Activated naive CD4-positive, alpha-beta T cell treated with anti-CD3 and anti-CD28 coated beads, Interleukin-2, amount 50 U/mL, for 16 hours (primary cell): ENCODE measurements at regions not wholly inside any gene's neighbourhood (a gene's known extent, or its start where the extent isn't known, plus 50 kb on each side); places are given as distances from the start of the nearest gene placed in this dataset.

ENCODE experiments used
- DNase-seq: peaks from one replicate; pipeline ENCODE4 v3.0.0-alpha.2; 2020

GRCh38 chr10:62924344-62924748 is 108.2 kb upstream of the EGR2 start:
- no peak for DNase-seq

DNA sequence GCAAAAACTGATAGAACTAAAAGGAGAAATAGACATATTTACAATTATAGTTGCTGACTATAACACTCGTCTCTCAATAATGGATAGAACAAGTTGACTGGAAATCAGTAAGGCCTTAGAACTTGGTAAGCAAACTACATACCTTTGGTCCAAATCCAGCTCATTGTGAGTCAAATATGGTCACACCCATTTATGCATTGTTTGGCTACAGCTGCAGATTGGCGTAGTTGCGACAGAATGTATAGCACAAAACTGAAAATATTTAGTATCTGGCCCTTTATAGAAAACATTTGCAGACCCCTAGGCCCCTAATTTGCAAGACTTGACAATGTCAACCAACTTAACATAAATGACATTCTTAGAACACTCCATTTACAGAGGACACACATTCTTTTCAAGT is 103.6 kb upstream of the EGR2 start:
- no peak for DNase-seq

DNA sequence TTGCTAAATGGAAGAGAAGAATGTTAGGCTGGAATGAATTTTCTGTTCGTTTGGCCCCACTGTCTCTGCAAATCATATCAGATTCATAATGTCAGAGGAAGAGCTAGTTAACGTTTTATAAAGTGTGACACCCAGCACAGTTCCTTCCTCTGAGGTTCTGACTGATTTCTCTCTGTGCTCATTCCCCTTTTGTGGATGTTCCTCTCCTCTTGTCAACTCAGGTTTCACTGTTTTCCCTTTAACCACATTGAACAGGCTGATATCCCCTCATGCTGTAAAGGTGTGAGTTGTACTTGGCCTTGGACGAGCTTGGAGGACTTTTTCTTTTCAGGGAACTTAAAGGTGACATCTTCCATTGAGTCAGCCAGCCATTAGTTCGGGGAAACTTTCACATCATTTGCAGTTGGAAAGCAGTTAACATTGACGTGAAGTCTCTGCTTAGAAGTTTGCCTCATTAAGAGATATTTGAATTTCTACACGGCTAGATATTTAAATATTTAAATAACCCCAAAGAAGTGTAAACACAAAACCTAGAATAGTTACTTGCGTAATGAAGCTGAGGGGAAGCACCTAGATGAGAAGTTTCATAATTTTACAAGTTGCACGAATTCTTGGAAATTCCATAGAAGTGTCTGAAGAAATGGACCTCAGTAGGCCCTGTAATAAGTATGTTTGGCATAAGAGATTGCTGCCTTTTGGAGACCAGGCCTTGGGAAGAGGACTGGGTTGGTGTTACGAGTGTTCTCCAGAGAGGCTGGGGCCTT is 101.5 kb upstream of the EGR2 start:
- no peak for DNase-seq

- DNase-seq = no peak
Observed at GRCh38 chr10:62916141-62916603, 100.0 kb upstream of the EGR2 start.

DNA sequence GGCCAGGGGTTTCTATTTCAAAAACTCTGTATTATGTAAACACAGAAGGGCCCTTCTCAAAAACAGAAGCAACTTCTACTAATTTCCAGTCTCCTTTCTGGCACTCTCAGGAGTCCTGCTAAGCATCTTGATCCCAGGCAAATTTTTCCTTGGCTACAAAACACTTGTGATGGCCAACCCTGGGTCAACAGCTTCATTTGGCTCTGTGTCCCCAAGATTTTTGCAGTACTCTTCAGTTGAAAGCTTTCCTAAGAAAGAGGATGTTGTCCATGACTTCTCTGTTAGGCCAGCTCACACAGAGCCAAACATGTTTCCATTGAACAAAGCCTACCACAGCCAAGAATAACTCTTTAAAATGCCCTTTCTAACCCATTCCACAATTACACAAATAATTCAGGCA is 99.0 kb upstream of the EGR2 start:
- DNase-seq = no peak

GRCh38 chr10:62912086-62912485 is 95.9 kb upstream of the EGR2 start:
- DNase-seq = no peak

DNA sequence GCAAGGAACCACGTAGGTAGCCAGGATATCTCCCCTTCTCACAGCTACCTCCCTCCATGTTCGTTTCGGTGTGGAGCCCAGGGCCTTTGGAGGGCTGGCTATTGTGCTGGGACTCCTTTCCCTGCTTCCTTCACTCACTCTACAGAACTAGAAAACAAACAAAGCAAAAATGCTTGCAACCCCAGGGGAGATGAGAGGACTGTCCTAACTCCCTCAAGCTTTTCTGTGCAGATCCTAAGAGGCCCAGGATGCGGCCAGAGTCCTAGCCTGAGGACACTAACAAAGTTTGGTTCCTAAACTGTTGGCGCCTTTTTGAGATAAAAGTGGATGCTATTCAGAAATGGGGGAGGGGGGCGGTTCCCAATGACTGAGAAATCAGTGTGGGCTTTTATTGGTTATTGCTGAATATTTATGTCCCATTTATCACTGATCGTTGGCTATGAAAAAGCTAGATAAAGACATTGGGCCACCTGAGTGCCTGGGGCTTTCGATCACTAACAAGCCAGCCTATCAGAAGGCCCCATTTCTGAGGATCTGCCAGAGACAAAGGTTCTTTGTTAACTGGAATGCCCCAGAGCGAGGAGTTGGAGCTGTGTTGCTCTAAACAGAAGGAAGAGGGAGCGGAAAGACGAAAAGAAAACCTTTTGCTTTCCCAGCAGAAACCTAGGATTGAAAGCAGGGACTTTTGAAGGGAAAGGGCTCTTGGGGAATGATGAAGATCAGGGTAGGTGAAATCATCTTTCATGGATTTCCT is 95.2 kb upstream of the EGR2 start:
- no peak for DNase-seq

GRCh38 chr10:62907470-62908212 is 91.5 kb upstream of the EGR2 start:
- no peak for DNase-seq

GRCh38 chr10:62904281-62904875 is 88.2 kb upstream of the EGR2 start:
- no peak for DNase-seq

- no peak for DNase-seq
Observed at GRCh38 chr10:62903828-62904227, 87.7 kb upstream of the EGR2 start.

- no peak for DNase-seq
Observed at GRCh38 chr10:62900829-62901571, 84.8 kb upstream of the EGR2 start.

DNA sequence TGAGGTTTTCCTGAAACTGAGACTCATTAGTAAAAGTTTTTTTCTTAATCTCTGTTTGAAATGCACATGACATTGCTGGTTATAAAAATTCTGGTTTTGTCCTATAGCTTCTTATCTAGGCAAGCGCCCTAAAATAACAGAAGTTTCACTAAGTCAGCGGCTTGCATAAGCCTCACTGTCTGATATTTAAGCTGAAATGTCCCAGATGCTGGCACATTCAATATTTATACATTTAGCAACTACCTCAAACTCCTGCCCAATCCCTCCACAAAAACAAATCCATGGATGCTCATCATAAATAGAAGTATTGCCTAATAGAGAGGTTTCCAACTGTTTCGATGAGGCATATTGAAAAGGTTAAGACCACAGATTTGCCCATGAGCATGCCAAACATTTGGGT is 83.1 kb upstream of the EGR2 start:
- DNase-seq = no peak

DNA sequence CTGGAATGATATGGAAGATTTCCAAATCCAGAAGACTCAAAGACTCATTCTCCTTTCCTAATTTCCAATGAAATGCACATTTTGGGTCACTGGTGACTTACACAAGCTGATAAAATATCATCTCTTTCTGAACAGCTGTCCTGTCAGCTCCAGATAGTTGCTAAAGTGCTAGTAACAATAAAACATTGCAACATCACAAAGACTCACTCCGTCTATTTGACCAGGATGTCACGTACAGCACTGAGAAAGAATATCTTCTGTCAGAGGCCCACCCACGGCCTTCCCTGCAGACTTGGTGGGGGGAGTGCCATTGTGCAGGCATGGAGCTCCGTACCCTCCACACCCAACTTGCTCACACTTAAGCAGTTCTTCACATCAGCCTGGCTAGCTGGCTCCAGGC is 78.9 kb upstream of the EGR2 start:
- DNase-seq = no peak

DNA sequence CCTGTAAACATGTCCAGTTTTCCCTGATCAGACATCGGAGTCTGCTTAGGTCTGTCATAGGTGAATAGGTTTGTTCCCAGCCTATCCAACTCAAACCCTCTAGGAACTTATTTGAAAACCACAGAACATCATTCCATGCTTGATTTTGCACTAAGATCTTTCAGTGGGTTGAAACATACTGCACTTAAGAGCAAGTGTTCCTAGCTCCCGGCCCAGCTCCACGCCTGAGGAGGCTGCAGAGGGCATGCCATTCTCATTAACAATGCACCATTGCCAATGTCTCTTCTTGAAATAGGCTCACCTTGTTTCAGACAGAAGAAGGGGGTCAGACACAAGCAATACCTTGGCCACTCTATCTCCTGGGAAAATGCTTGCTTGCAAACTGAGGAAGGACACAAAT is 78.0 kb upstream of the EGR2 start:
- no peak for DNase-seq

DNA sequence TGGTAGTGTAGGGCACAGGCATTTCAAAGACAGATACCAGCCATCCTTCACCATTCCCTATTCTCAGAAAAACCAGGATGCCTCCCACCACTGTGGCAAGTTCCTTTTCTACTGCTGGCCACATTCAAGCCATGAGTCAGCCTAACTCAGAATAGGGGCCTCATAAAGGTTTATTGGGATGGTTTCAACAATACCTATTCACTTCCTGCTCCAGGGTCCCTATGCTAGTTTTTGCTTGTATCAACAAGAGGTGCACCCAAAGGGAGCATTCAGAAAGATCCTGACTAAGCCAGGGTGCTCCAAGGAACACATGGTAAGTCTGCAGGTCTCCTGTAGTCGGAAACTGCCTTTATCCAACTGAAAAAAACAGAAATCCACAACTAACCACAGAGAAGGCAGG is 76.9 kb upstream of the EGR2 start:
- DNase-seq = no peak

GRCh38 chr10:62890395-62890794 is 74.2 kb upstream of the EGR2 start:
- no peak for DNase-seq

DNA sequence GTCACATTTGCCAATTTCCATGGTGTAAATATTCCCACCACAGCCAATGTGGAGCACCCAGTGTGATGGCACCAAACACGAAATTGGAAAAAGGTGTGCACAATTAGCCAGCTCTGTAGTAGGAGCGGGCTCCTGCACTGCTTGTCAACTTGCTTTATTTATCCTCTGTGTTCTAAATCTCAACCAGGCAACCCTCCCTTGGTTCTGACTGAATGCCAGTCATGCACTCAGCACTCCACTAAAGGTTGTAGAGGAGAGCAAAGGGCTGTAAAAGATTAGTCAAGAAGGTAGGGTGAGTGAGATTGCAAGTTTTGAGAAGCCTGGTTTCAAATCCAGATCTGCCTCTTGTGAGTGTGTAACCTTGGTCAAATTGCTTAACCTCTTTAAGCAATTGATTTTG is 71.5 kb upstream of the EGR2 start:
- no peak for DNase-seq

DNA sequence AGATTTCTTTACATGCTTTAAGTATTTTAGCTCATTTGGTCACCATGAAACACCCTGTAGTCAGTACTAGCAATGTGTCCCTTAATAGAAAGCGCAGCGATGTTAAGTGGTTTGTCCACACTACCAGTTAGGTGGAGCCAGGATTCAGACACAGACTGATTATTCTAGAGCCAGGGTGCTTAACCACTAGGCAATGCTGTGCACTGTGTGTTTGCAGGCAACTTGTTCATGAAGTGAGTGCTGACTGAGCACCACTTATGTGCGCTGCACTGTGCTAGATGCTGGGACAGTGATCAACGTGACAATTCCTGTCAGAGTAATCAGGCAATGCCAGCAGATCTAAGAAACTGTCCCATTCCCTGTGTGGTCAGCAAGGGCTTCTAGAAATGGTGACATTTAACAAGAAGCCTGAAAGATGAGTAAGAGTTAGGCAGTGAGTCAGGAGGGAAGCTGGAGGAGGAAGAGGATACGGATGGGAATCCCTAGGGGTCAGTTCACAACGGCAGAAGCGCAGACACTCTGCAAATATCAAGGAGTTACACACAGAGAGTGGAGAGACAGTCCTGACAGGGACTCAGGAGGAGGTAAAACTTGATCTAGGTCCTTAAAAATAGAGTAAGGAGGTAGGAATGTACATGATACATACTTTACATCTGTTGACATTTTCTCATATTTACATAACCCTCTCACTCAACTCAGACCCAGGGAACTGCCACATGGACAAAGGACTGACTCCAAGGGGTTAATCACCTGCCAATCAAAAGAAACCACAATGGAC is 69.7 kb upstream of the EGR2 start:
- no peak for DNase-seq

GRCh38 chr10:62880162-62880561 is 64.0 kb upstream of the EGR2 start:
- no peak for DNase-seq

DNA sequence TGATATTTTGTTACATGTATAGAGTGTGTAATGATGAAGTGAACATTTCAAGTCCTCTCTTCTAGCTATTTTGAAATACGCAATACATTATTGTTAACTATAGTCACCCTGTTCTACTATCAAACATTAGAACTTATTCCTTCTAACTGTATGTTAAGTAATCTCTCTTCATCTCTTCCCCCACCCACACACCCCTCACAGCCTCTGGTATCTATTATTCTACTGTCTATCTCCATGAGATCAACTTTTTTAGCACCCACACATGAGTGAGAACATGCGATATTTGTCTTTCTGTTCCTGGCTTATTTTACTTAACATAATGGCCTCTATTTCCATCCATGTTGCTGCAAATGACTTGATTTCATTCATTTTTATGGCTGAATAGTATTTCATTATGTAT is 57.7 kb upstream of the EGR2 start:
- DNase-seq = no peak

DNA sequence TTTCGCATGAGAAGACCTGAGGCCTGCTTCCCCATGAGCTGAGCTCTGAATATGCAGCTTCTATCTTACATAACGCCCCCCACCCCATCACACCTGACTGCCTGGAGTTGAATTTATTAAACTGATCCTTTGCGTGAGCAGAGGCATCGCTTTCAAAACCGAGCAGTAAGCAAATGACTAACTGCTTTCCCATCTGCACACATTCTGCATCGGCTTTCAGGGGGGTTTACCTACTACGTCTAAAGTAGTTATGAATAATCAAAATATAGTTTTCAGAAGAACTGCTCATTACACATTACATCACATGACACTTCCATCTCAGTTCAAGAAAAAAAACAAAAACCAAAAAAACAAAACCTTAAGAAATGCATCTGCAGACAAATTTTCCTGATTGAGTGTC is 54.7 kb upstream of the EGR2 start:
- DNase-seq = no peak

DNA sequence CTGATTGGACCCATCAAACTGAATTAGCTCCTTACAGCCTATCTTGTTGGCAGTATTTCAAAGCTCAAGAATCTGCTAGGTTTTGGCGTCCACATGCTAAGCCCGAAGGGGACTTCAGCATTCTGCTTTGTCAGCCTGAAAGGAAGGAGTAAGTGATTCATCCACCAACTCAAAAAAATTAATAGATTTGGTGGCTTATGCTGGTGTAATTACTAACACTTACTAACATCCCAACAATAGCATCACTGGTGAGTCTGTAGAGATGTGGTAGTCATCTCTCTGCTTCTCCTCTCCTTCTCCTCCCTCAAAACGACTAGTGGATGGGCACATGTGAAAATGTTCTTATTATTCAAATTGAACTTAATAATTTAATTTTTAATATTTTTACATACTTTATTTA is 53.8 kb upstream of the EGR2 start:
- DNase-seq = no peak
